HL-60 (cell line): ENCODE measurements at regions not wholly inside any gene's neighbourhood (a gene's known extent, or its start where the extent isn't known, plus 50 kb on each side); places are given as distances from the start of the nearest gene placed in this dataset.

Source experiments
- DNase-seq, 2 experiments: peaks; one replicate each; pipeline ENCODE4 v3.0.0-alpha.2; 2010 to 2020; ENCODE audit warnings: low read depth in 1 of 2, low spot score in 1 of 2
- H3K27ac ChIP-seq: fragments of 250-450 bp; sonication (Bioruptor Pico); replicated peaks from 2 replicates; pipeline ENCODE4 v1.5.1; 2020; ENCODE audit warnings: mild to moderate bottlenecking, moderate library complexity
- H3K27me3 ChIP-seq: fragments of 250-450 bp; sonication (Bioruptor Pico); 2 replicates; pipeline ENCODE4 v1.5.1; 2021; ENCODE audit warnings: mild to moderate bottlenecking, moderate library complexity; ENCODE audit not compliant: insufficient read depth, poor library complexity, severe bottlenecking
- H3K4me3 ChIP-seq: replicated peaks from 2 replicates; pipeline ENCODE4 v1.5.1; 2011; ENCODE audit warnings: mild to moderate bottlenecking, control low read depth, low read length; ENCODE audit not compliant: insufficient read depth
- GABPA ChIP-seq: IDR thresholded peaks from 2 replicates; pipeline ENCODE4 v1.6.1; 2012; ENCODE audit warnings: low read depth
- POLR2AphosphoS5 ChIP-seq: IDR thresholded peaks from 2 replicates; pipeline ENCODE4 v1.6.1; 2012; ENCODE audit warnings: low read depth
- SPI1 ChIP-seq: IDR thresholded peaks from 2 replicates; pipeline ENCODE4 v1.6.1; 2012; ENCODE audit warnings: low read depth, mild to moderate bottlenecking, borderline replicate concordance
- TF ChIP-seq, protein P1 (sequence below): IDR thresholded peaks from 2 replicates; pipeline ENCODE4 v1.6.1; 2012; ENCODE audit warnings: low read depth; ENCODE audit not compliant: insufficient replicate concordance
- TF ChIP-seq, protein P2 (sequence below): IDR thresholded peaks from one replicate; pipeline ENCODE4 v1.5.1; 2011; ENCODE audit warnings: low read length, control low read depth, inconsistent platforms; ENCODE audit not compliant: insufficient read depth

DNA sequence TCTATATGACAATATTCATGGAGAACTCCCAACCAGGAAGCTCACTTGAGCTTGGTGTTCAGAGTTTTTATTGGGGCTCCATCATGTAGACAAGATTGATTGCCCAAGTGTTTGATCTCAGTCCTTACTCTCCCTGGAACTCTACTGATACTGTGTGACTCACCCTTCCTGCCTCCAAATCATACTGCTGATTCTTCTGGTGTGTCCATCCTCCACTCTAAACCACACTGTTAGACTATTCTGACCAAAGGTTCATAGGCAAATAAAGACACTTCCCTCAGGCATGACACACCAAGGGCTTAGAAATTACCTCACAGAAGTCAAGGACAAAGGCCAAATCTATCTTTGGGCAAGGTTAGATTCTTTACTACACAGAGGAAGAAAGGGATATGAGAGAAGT is 107.9 kb upstream of the CDH20 start:
- H3K4me3 ChIP-seq = no peak overlapping the region
- TF ChIP-seq POLR2AphosphoS5 (no peak), SPI1 (no peak)
- TF ChIP-seq, protein P1, sequence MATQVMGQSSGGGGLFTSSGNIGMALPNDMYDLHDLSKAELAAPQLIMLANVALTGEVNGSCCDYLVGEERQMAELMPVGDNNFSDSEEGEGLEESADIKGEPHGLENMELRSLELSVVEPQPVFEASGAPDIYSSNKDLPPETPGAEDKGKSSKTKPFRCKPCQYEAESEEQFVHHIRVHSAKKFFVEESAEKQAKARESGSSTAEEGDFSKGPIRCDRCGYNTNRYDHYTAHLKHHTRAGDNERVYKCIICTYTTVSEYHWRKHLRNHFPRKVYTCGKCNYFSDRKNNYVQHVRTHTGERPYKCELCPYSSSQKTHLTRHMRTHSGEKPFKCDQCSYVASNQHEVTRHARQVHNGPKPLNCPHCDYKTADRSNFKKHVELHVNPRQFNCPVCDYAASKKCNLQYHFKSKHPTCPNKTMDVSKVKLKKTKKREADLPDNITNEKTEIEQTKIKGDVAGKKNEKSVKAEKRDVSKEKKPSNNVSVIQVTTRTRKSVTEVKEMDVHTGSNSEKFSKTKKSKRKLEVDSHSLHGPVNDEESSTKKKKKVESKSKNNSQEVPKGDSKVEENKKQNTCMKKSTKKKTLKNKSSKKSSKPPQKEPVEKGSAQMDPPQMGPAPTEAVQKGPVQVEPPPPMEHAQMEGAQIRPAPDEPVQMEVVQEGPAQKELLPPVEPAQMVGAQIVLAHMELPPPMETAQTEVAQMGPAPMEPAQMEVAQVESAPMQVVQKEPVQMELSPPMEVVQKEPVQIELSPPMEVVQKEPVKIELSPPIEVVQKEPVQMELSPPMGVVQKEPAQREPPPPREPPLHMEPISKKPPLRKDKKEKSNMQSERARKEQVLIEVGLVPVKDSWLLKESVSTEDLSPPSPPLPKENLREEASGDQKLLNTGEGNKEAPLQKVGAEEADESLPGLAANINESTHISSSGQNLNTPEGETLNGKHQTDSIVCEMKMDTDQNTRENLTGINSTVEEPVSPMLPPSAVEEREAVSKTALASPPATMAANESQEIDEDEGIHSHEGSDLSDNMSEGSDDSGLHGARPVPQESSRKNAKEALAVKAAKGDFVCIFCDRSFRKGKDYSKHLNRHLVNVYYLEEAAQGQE = no peak
- H3K27ac ChIP-seq = no peak overlapping the region
- H3K27me3 ChIP-seq = no peaks in the 10 kb centered on the region
- DNase-seq = no peak

DNA sequence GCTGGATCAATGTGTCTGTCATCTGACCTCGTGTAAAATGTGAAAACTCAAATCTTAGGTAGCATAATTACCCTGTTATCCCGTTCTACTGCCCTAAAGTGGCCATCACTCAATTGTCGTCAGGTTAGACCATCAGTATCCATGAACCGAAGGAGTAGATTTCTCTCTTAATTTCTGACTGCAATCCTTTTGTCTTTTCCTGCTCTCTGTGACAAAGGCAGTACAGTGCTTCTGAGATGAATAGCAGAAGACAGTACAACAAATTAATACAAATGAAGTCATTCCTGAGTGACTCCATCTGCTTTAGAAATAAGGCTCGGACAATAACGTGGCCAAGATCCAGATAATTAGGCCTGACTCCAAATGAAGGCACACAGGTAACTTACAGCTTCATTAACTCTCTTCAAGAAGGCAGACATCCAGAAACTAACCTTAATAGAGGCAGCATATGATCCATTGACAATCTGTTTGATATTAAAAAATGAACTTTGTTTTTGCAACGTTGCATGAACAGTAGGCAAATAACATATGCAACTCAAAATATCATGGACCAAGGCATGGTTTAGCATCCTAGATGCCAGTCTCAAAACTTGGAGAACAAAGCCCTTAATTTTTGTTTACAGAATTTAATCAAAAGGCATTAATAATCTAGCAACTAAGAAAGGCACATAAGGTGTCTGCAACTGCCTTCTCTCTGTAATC is 96.7 kb upstream of the CDH20 start:
- Histone ChIP-seq H3K27ac (no peak overlapping the region), H3K4me3 (no peak overlapping the region), H3K27me3 (no peaks in the 10 kb centered on the region)
- TF ChIP-seq, protein P1 = no peak
- TF ChIP-seq SPI1 (no peak), POLR2AphosphoS5 (no peak), GABPA (no peak)
- TF ChIP-seq, protein P2, sequence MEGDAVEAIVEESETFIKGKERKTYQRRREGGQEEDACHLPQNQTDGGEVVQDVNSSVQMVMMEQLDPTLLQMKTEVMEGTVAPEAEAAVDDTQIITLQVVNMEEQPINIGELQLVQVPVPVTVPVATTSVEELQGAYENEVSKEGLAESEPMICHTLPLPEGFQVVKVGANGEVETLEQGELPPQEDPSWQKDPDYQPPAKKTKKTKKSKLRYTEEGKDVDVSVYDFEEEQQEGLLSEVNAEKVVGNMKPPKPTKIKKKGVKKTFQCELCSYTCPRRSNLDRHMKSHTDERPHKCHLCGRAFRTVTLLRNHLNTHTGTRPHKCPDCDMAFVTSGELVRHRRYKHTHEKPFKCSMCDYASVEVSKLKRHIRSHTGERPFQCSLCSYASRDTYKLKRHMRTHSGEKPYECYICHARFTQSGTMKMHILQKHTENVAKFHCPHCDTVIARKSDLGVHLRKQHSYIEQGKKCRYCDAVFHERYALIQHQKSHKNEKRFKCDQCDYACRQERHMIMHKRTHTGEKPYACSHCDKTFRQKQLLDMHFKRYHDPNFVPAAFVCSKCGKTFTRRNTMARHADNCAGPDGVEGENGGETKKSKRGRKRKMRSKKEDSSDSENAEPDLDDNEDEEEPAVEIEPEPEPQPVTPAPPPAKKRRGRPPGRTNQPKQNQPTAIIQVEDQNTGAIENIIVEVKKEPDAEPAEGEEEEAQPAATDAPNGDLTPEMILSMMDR = no peak
- DNase-seq = no peak

DNA sequence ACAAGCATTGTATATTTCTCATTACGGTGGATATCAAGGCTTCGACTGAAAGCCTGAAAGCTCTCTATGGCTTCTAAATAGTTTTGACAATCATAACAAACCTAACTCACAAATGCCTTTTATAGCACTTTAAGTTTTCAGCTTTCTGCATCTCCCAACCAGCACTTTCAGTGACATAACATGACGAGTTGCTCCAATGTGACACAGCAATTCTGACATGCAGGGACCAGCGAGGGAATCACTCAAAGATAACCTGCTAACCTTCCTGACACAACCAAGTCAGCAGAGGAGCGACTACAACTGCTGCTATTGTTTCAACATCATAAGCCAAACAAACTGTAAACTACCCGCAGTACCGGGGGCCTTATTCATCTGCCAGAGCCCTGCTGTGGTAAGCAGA is 95.7 kb upstream of the CDH20 start:
- no peak for TF ChIP-seq POLR2AphosphoS5
- no peak for TF ChIP-seq GABPA
- TF ChIP-seq SPI1 = no peak
- TF ChIP-seq, protein P1 = no peak
- TF ChIP-seq, protein P2 = no peak
- no peak overlapping the region for H3K4me3 ChIP-seq
- no peaks in the 10 kb centered on the region for H3K27me3 ChIP-seq
- H3K27ac ChIP-seq = no peak overlapping the region
- DNase-seq = no peak
